Umbilical cord (tissue), 1 donor: ENCODE measurements at regions not wholly inside any gene's neighbourhood (a gene's known extent, or its start where the extent isn't known, plus 50 kb on each side); places are given as distances from the start of the nearest gene placed in this dataset.
"Not testable (repeated sequence)": the region's sequence is repeated elsewhere in the genome, so short reads cannot be mapped to it uniquely, and the experiment has no call there.

Experiments
- DNase-seq: peaks from one replicate; pipeline ENCODE4 v3.0.0-alpha.2; 2015; ENCODE audit warnings: low spot score

DNA sequence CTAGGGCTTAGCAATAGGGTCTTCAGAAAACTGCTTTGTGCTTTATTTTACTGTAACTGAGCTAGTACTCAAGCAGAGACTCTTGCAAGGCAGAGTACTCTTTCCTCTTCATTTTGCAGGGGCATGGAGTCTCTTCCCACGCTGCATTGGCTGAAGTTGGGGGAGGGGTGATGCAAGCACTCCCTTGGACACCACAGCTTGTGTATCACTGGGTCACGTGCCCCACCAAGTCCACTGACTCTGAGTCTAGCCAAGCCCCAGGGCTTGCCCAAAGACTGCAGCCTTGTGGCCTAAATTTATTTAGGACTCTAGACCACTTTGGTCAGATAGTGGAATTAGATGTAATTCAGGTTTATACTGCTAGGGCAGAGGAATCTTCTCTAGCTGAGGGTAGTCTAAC, 1075.0 kb upstream of the ADGRB3 start:
- DNase-seq = no peak

- DNase-seq = peak; percentile 62
Measured at GRCh38 chr6:67558985-67559384, 1076.1 kb upstream of the ADGRB3 start.

- DNase-seq = no peak
Measured at GRCh38 chr6:67544851-67545452, 1090.1 kb upstream of the ADGRB3 start.

DNA sequence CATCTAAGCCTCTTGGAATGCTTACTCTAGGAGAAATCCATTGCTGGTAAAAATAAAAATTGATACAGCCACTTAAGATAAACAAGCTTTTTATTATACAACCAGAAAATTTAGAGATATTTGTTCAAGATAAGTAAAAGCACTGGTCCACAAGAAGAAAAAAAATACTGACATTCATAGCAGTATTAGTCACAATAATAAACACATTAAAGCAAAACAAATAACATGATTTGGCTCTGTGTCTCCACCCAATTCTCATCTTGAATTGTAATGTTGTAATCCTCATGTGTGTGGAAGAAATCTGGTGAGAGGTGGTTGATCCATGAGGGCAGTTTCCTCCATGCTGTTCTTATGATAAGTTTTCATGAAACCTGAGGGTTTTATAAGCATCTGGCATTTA, 1093.5 kb upstream of the ADGRB3 start:
- no peak for DNase-seq

DNA sequence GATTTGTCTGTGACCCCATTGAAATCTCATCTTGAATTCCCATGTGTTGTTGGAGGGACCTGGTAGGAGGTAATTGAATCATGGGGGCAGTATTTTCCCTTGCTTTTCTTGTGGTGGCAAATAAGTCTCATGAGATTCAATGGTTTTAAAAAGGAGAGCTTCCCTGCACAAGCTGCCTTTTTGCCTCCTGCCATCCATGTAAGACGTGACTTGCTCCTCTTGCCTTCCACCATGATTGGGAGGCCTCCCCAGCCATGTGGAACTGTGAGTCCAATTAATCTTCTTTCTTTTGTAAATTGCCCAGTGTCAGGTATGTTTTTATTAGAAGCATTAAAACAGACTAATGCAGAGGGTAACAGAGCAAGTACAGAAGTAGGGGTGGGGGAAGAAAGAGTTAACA, 1097.0 kb upstream of the ADGRB3 start:
- DNase-seq = no peak

GRCh38 chr6:67535946-67536345, 1099.1 kb upstream of the ADGRB3 start:
- no peak for DNase-seq

- DNase-seq = no peak
Measured at GRCh38 chr6:67506352-67506751, 1128.7 kb upstream of the ADGRB3 start.

DNA sequence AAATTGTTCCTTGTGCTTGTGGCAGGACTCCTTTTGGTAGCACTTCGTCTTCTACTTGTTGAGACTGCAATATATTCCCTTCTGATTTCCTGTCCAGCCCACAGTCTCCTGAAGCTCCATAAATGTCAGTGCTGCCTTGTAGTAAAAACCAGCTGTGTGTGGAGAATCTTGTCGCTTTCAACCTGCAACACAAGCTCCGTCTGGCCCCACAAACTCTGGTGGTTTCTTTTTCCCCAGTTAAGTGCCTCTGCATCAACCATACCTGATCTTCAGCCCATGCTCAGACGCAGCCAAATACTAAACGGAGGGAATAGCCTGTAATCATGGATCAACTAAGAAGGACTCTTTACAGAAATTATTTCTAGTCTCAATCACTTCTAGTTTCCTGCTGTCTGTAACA, 1133.3 kb upstream of the ADGRB3 start:
- peak; percentile 8 for DNase-seq

DNA sequence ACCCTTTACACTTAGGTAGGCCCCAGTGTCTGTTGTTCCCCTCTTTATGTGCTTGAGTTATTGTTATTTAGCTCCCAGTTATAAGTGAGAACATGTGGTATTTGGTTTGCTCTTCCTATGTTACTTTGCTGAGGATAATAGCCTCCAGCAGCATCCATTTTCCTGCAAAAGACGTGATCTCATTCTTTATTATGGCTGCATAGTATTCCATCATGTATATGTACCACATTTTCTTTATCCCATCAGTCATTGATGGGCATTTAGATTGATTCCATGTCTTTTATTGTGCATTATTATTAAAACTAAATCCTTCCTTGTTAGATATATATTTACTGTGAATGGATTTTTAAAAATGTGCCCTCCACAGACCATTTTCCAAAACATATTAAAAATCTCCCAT, 1137.3 kb upstream of the ADGRB3 start:
- DNase-seq = no peak

GRCh38 chr6:67496191-67496590, 1138.9 kb upstream of the ADGRB3 start:
- DNase-seq = no peak

- no peak for DNase-seq
Measured at GRCh38 chr6:67493682-67494081, 1141.4 kb upstream of the ADGRB3 start.

DNA sequence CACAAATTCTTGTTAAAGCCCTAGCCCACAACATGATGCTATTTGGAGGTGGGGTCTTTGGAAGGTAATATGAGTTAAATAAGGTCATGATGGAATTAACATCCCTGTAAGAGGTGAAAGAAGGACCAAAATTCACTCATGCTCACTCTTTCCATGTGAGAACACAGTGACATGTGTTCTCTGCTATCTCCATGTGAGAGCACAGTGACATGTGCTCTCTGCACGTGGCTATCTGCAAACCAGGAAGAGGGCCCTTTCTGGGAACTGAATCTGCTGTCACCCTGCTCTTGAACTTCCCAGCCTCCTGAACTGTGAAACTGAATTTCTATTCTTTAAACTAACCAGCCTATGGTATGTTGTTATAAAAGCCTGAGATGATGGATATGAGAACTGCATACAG, 1159.4 kb upstream of the ADGRB3 start:
- no peak for DNase-seq

GRCh38 chr6:67467341-67467740, 1167.7 kb upstream of the ADGRB3 start:
- no peak for DNase-seq

- DNase-seq = not testable (repeated sequence)
Measured at GRCh38 chr6:67462725-67463124, 1172.4 kb upstream of the ADGRB3 start.

DNA sequence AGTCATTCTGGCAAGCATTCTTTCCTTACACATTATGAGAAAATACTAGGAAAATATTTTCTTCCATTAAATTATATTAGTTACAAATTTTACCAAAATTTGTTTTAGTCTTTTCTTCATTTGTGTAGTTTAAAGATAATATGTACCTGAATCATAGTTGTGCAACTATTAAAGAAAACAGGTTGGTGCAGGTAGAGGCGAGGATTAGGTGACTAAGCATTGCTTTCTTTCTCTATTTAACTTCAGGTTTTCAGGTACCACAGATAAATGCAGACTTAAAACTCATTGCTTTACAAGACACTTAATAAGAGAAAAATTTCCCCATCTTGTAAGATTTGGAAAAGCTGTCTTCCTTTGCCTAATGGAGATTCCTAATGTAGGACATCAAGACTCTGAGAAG, 1175.5 kb upstream of the ADGRB3 start:
- no peak for DNase-seq

GRCh38 chr6:67458265-67458664, 1176.8 kb upstream of the ADGRB3 start:
- DNase-seq = no peak

GRCh38 chr6:67451874-67452273, 1183.2 kb upstream of the ADGRB3 start:
- no peak for DNase-seq

DNA sequence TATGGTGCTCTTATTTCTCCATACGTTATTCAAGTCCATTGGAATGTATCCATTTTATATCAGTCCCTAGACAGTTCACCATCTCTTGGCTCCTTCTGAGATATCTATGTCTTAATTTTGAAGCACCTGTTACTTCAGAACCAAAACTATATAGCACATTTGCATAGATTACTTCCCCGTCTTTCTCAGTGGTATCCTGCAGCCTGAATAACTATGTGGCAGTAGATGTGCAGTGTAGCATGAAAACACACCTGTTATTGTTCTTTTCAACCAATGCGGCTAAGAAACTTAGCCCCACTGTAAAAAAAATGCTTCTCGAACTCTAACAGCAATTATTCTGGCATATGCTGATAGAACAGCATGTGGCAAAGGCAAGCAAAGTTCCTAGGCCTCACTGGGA, 1184.4 kb upstream of the ADGRB3 start:
- no peak for DNase-seq

GRCh38 chr6:67449602-67450001, 1185.5 kb upstream of the ADGRB3 start:
- no peak for DNase-seq

DNA sequence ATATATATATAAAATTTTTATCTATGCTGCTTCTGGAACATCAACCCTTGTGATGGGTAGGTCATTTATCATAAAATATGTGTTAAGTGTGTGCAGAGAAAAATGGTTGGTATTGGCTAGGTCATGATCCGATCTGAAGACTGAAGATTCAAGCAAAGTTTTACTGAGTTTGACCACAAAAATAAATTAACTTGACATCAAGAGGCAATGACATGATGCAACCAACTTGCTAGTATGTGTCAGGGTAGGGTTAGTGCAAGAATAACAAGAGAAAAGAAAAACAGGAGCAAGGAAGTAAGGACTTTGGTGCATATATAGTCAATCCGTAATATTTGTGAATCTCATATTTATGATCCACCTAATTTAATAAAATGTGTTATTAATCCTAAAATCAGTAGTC, 1202.0 kb upstream of the ADGRB3 start:
- DNase-seq = no peak

GRCh38 chr6:67431076-67431475, 1204.0 kb upstream of the ADGRB3 start:
- no peak for DNase-seq

- DNase-seq = not testable (repeated sequence)
Measured at GRCh38 chr6:67426686-67427085, 1208.4 kb upstream of the ADGRB3 start.

- DNase-seq = no peak
Measured at GRCh38 chr6:67412035-67412434, 1223.0 kb upstream of the ADGRB3 start.

DNA sequence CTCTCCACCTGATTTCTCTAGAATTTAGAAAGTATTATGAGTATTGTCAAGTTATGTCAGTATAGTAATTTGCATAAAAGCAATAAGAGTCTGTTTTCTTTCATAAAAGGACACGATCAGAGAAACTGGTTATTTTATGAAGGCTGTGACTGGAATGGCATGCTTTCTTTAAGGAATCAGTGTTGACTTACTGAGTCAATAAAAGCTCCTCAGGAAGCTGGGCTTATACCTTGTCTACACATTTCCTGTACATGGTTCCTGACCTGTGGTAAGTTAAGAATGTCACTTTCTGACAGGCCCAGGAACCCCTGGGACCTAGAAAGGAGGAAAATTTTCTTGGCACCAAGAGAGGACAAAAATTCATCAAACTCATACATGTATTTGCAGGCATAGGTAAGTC, 1224.0 kb upstream of the ADGRB3 start:
- DNase-seq = no peak
